Neural cell (in vitro differentiated cells): ENCODE measurements at regions not wholly inside any gene's neighbourhood (a gene's known extent, or its start where the extent isn't known, plus 50 kb on each side); places are given as distances from the start of the nearest gene placed in this dataset.

Experiments
- CTCF ChIP-seq: fragments of 450-650 bp; IDR thresholded peaks from 2 replicates; pipeline ENCODE4 v1.5.1; 2014; ENCODE audit warnings: antibody characterized with exemption, mild to moderate bottlenecking, moderate library complexity; ENCODE audit not compliant: poor library complexity, severe bottlenecking
- EZH2 ChIP-seq: fragments of 200-600, 300-800 bp; shearing (Covaris generic), sonication (generic); IDR thresholded peaks from 2 replicates; pipeline ENCODE4 v1.6.1; 2014; ENCODE audit warnings: antibody characterized with exemption, low read length, borderline replicate concordance, mild to moderate bottlenecking; ENCODE audit not compliant: insufficient read depth, poor library complexity, severe bottlenecking
- POLR2AphosphoS5 ChIP-seq: IDR thresholded peaks from 2 replicates; pipeline ENCODE4 v1.6.1; 2012
- TAF1 ChIP-seq: IDR thresholded peaks from 2 replicates; pipeline ENCODE4 v1.6.1; 2012; ENCODE audit warnings: low read depth

GRCh38 chr14:62451221-62451620 lies 594.0 kb downstream of the KCNH5 start:
- TF ChIP-seq CTCF (no peak), POLR2AphosphoS5 (no peak), TAF1 (no peak), EZH2 (no peak)
